Esophagus muscularis mucosa (tissue), 3 donors: ENCODE measurements at regions not wholly inside any gene's neighbourhood (a gene's known extent, or its start where the extent isn't known, plus 50 kb on each side); places are given as distances from the start of the nearest gene placed in this dataset.
"Not testable (repeated sequence)": the region's sequence is repeated elsewhere in the genome, so short reads cannot be mapped to it uniquely, and the experiment has no call there.

ENCODE experiments used
- POLR2A ChIP-seq: fragments of 450-650 bp; IDR thresholded peaks from one replicate; pipeline ENCODE4 v1.6.1; 2017; ENCODE audit warnings: antibody characterized with exemption, moderate library complexity, mild to moderate bottlenecking, low read depth
- POLR2AphosphoS5 ChIP-seq, 2 donors: sonication (generic); formaldehyde crosslinking; IDR thresholded peaks; one replicate each; pipeline ENCODE4 v1.6.1; 2017; ENCODE audit warnings: antibody characterized with exemption in 2 of 2
- TF ChIP-seq, protein P1 (sequence below), 3 experiments: fragments of 200-600 bp in 2 of 3; fragments of 450-650 bp in 1 of 3; sonication (generic) in 2 of 3; IDR thresholded peaks; one replicate each; pipeline ENCODE4 v1.5.1; 2017 to 2019; ENCODE audit warnings: antibody characterized with exemption in 3 of 3, mild to moderate bottlenecking in 2 of 3, moderate library complexity in 1 of 3

DNA sequence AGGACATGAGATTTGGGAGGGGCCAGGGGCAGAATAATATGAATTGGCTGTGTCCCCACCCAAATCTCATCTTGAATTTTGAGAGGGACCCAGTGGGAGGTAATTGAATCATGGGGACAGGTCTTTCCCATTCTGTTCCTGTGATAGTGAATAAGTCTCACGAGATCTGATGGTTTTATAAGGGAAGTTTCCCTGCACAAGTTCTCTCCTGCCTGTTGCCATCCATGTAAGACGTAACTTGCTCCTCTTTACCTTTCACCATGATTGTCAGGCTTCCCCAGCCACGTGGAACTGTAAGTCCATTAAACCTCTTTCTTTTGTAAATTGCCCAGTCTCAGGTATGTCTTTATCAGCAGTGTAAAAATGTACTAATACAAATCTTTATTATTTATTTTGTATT is 452.8 kb upstream of the MGAT4C start:
- TF ChIP-seq, protein P1, sequence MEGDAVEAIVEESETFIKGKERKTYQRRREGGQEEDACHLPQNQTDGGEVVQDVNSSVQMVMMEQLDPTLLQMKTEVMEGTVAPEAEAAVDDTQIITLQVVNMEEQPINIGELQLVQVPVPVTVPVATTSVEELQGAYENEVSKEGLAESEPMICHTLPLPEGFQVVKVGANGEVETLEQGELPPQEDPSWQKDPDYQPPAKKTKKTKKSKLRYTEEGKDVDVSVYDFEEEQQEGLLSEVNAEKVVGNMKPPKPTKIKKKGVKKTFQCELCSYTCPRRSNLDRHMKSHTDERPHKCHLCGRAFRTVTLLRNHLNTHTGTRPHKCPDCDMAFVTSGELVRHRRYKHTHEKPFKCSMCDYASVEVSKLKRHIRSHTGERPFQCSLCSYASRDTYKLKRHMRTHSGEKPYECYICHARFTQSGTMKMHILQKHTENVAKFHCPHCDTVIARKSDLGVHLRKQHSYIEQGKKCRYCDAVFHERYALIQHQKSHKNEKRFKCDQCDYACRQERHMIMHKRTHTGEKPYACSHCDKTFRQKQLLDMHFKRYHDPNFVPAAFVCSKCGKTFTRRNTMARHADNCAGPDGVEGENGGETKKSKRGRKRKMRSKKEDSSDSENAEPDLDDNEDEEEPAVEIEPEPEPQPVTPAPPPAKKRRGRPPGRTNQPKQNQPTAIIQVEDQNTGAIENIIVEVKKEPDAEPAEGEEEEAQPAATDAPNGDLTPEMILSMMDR (IDR thresholded peaks at IDR 0.05) = not testable (repeated sequence)
- not testable (repeated sequence) for TF ChIP-seq POLR2AphosphoS5 (IDR thresholded peaks at IDR 0.05); POLR2A
